ENCODE measurements at regions not wholly inside any gene's neighbourhood (a gene's known extent, or its start where the extent isn't known, plus 50 kb on each side); places are given as distances from the start of the nearest gene placed in this dataset.

DNA sequence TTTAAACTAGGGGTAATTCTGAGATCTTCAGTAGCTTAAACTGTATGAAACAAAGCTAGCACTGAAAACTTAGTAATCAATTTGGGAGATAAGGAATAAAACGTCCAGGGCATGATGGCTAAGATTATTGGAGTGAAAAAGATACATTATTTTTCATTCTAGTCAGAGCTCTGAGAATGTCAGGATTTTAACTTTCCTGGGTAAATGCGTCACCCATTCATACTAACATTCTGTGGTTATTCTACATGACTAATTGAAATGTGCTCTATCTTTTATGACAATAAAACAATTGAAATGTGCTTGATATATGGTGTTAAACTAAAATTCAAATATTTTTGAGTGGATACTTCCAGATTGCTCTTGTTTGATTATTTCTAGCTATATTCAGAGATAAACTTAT, 626.0 kb downstream of the EDEM1 start:
- ATAC-seq (ENCODE audit: low read depth in 2 of 2), result no peak
- no peak overlapping the region for H3K4me3 Mint-ChIP-seq
- H3K36me3 Mint-ChIP-seq, result no peaks in the 10 kb centered on the region
- DNase-seq, result no peak
- H3K4me1 Mint-ChIP-seq, result no peaks in the 10 kb centered on the region
- H3K27ac ChIP-seq (ENCODE audit: insufficient read depth, low read length, poor library complexity, severe bottlenecking), result no peak overlapping the region
- no peak overlapping the region for H3K4me3 ChIP-seq (ENCODE audit: low read depth, low read length)
- H3K9me3 ChIP-seq (ENCODE audit: control insufficient read depth in 2 of 2, low read length in 2 of 2), result no peaks in the 10 kb centered on the region
- no peaks in the 10 kb centered on the region for H3K4me1 ChIP-seq (ENCODE audit: control insufficient read depth, insufficient read depth, low read length, poor library complexity, severe bottlenecking)
- no peaks in the 10 kb centered on the region for H3K36me3 ChIP-seq (ENCODE audit: control insufficient read depth, insufficient read depth, low read length)
- H3K9me3 Mint-ChIP-seq, result peaks cover 0 to 6% (median 2%) of the 10 kb centered on the region in 7 donors
- H3K27ac Mint-ChIP-seq, result no peak overlapping the region
- no peaks in the 10 kb centered on the region for H3K27me3 ChIP-seq (ENCODE audit: control insufficient read depth, insufficient read depth, low read length)
- no peaks in the 10 kb centered on the region for H3K27me3 Mint-ChIP-seq

GRCh38 chr3:5822843-5823242, 635.3 kb downstream of the EDEM1 start:
- H3K36me3 ChIP-seq (ENCODE audit: control insufficient read depth, insufficient read depth, low read length), result no peaks in the 10 kb centered on the region
- H3K9me3 Mint-ChIP-seq, result peaks cover 0 to 5% (median 3%) of the 10 kb centered on the region in 7 donors
- no peak for ATAC-seq (ENCODE audit: low read depth in 2 of 2)
- H3K27me3 Mint-ChIP-seq, result peaks cover 4% of the 10 kb centered on the region
- no peaks in the 10 kb centered on the region for H3K4me1 ChIP-seq (ENCODE audit: control insufficient read depth, insufficient read depth, low read length, poor library complexity, severe bottlenecking)
- H3K4me3 ChIP-seq (ENCODE audit: low read depth, low read length), result no peak overlapping the region
- no peak overlapping the region for H3K27ac ChIP-seq (ENCODE audit: insufficient read depth, low read length, poor library complexity, severe bottlenecking)
- DNase-seq, result no peak
- no peaks in the 10 kb centered on the region for H3K27me3 ChIP-seq (ENCODE audit: control insufficient read depth, insufficient read depth, low read length)
- H3K36me3 Mint-ChIP-seq, result no peaks in the 10 kb centered on the region
- H3K27ac Mint-ChIP-seq, result no peak overlapping the region
- no peaks in the 10 kb centered on the region for H3K9me3 ChIP-seq (ENCODE audit: control insufficient read depth in 2 of 2, low read length in 2 of 2)
- no peaks in the 10 kb centered on the region for H3K4me1 Mint-ChIP-seq
- no peak overlapping the region for H3K4me3 Mint-ChIP-seq

DNA sequence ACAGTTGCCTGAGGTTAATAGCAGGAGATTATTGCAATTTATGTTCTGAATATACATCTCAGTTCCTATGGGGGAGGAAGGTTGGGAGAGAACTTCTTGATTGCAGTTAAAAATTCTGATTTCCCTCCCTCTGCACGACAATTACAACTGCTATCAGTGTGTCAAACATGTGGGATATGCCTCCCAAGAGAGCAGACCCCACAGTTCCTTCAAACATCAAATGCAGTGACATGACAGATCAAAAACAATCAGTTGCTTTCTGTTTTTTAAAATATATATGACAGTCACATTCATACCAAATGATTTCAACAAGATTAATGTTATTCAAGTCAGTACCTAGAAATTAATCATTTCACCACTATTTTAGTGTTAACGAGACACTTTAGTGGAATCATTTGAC, 639.0 kb downstream of the EDEM1 start:
- H3K9me3 Mint-ChIP-seq, result peaks cover 2 to 12% (median 4%) of the 10 kb centered on the region in 7 donors
- ATAC-seq (ENCODE audit: low read depth in 2 of 2), result no peak
- Histone ChIP-seq H3K9me3 (ENCODE audit: control insufficient read depth in 2 of 2, low read length in 2 of 2) (no peaks in the 10 kb centered on the region), H3K4me1 (ENCODE audit: control insufficient read depth, insufficient read depth, low read length, poor library complexity, severe bottlenecking) (no peaks in the 10 kb centered on the region), H3K27me3 (ENCODE audit: control insufficient read depth, insufficient read depth, low read length) (no peaks in the 10 kb centered on the region), H3K36me3 (ENCODE audit: control insufficient read depth, insufficient read depth, low read length) (no peaks in the 10 kb centered on the region), H3K27ac (ENCODE audit: insufficient read depth, low read length, poor library complexity, severe bottlenecking) (no peak overlapping the region), H3K4me3 (ENCODE audit: low read depth, low read length) (no peak overlapping the region)
- no peak overlapping the region for H3K4me3 Mint-ChIP-seq
- no peak for DNase-seq
- no peak overlapping the region for H3K27ac Mint-ChIP-seq
- H3K4me1 Mint-ChIP-seq, result no peaks in the 10 kb centered on the region
- H3K36me3 Mint-ChIP-seq, result no peaks in the 10 kb centered on the region
- H3K27me3 Mint-ChIP-seq, result no peaks in the 10 kb centered on the region

GRCh38 chr3:5828251-5828650, 640.7 kb downstream of the EDEM1 start:
- Histone ChIP-seq H3K27me3 (ENCODE audit: control insufficient read depth, insufficient read depth, low read length) (no peaks in the 10 kb centered on the region), H3K4me3 (ENCODE audit: low read depth, low read length) (no peak overlapping the region), H3K36me3 (ENCODE audit: control insufficient read depth, insufficient read depth, low read length) (no peaks in the 10 kb centered on the region), H3K9me3 (ENCODE audit: control insufficient read depth in 2 of 2, low read length in 2 of 2) (no peaks in the 10 kb centered on the region), H3K27ac (ENCODE audit: insufficient read depth, low read length, poor library complexity, severe bottlenecking) (no peak overlapping the region), H3K4me1 (ENCODE audit: control insufficient read depth, insufficient read depth, low read length, poor library complexity, severe bottlenecking) (no peaks in the 10 kb centered on the region)
- no peak for DNase-seq
- no peak overlapping the region for H3K27ac Mint-ChIP-seq
- no peak for ATAC-seq (ENCODE audit: low read depth in 2 of 2)
- H3K36me3 Mint-ChIP-seq, result no peaks in the 10 kb centered on the region
- peaks cover 1 to 14% (median 7%) of the 10 kb centered on the region in 7 donors for H3K9me3 Mint-ChIP-seq
- no peaks in the 10 kb centered on the region for H3K27me3 Mint-ChIP-seq
- no peaks in the 10 kb centered on the region for H3K4me1 Mint-ChIP-seq
- no peak overlapping the region for H3K4me3 Mint-ChIP-seq

DNA sequence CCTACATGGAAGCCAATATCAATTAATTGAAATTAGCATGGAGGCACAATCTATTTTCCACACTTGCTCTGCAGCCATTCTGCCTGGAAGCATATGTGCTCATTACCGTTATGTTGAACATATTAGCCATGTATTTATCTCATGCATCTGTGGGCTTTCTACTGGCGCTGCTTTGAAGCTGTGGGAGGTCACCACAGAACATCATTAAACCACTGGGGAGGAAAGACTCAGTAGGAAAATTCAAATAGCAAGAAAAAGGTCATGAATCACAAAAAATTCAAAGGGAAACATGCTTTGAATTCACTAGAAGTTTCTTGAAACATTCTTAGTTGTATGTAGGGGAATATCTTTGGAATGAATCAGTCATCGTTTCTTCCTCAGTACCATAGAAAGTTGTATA, 652.5 kb downstream of the EDEM1 start:
- Mint-ChIP-seq H3K27ac (no peak overlapping the region), H3K4me3 (no peak overlapping the region), H3K9me3 (peaks cover 0 to 21% (median 4%) of the 10 kb centered on the region in 7 donors), H3K4me1 (no peaks in the 10 kb centered on the region), H3K36me3 (no peaks in the 10 kb centered on the region), H3K27me3 (no peaks in the 10 kb centered on the region)
- ATAC-seq (ENCODE audit: low read depth in 2 of 2), result no peak
- H3K9me3 ChIP-seq (ENCODE audit: control insufficient read depth in 2 of 2, low read length in 2 of 2), result no peaks in the 10 kb centered on the region
- no peaks in the 10 kb centered on the region for H3K27me3 ChIP-seq (ENCODE audit: control insufficient read depth, insufficient read depth, low read length)
- no peaks in the 10 kb centered on the region for H3K4me1 ChIP-seq (ENCODE audit: control insufficient read depth, insufficient read depth, low read length, poor library complexity, severe bottlenecking)
- no peaks in the 10 kb centered on the region for H3K36me3 ChIP-seq (ENCODE audit: control insufficient read depth, insufficient read depth, low read length)
- H3K27ac ChIP-seq (ENCODE audit: insufficient read depth, low read length, poor library complexity, severe bottlenecking), result no peak overlapping the region
- no peak for DNase-seq
- no peak overlapping the region for H3K4me3 ChIP-seq (ENCODE audit: low read depth, low read length)

DNA sequence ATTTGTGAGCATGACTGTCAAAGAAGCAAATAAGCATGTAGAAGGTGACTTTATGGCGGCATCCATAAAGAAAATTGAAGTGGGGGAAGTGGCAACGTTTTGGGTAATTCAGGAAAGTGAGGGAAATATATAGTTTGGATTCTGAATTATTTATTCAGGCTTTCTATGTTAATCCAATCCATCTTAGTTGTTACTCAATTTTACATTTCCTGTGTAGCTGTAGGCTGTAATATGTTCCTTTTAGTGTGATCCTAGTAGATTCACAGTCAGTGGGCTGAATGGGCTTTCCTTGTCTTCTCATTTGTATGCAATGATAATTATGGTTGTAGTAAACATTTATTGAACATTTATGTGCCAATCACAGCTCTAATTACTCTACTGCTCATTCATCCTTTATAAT, 654.1 kb downstream of the EDEM1 start:
- Mint-ChIP-seq H3K4me1 (no peaks in the 10 kb centered on the region), H3K36me3 (no peaks in the 10 kb centered on the region), H3K9me3 (peaks cover 0 to 19% (median 3%) of the 10 kb centered on the region in 7 donors), H3K4me3 (no peak overlapping the region), H3K27ac (no peak overlapping the region), H3K27me3 (no peaks in the 10 kb centered on the region)
- Histone ChIP-seq H3K9me3 (ENCODE audit: control insufficient read depth in 2 of 2, low read length in 2 of 2) (no peaks in the 10 kb centered on the region), H3K4me3 (ENCODE audit: low read depth, low read length) (no peak overlapping the region), H3K36me3 (ENCODE audit: control insufficient read depth, insufficient read depth, low read length) (no peaks in the 10 kb centered on the region), H3K4me1 (ENCODE audit: control insufficient read depth, insufficient read depth, low read length, poor library complexity, severe bottlenecking) (no peaks in the 10 kb centered on the region), H3K27me3 (ENCODE audit: control insufficient read depth, insufficient read depth, low read length) (no peaks in the 10 kb centered on the region), H3K27ac (ENCODE audit: insufficient read depth, low read length, poor library complexity, severe bottlenecking) (no peak overlapping the region)
- DNase-seq, result no peak
- ATAC-seq (ENCODE audit: low read depth in 2 of 2), result no peak

GRCh38 chr3:5846261-5846660, 658.8 kb downstream of the EDEM1 start:
- H3K36me3 Mint-ChIP-seq, result no peaks in the 10 kb centered on the region
- no peak for ATAC-seq (ENCODE audit: low read depth in 2 of 2)
- H3K4me3 Mint-ChIP-seq, result no peak overlapping the region
- Histone ChIP-seq H3K27ac (ENCODE audit: insufficient read depth, low read length, poor library complexity, severe bottlenecking) (no peak overlapping the region), H3K4me1 (ENCODE audit: control insufficient read depth, insufficient read depth, low read length, poor library complexity, severe bottlenecking) (no peaks in the 10 kb centered on the region), H3K36me3 (ENCODE audit: control insufficient read depth, insufficient read depth, low read length) (no peaks in the 10 kb centered on the region), H3K9me3 (ENCODE audit: control insufficient read depth in 2 of 2, low read length in 2 of 2) (no peaks in the 10 kb centered on the region), H3K4me3 (ENCODE audit: low read depth, low read length) (no peak overlapping the region), H3K27me3 (ENCODE audit: control insufficient read depth, insufficient read depth, low read length) (no peaks in the 10 kb centered on the region)
- no peak for DNase-seq
- H3K27ac Mint-ChIP-seq, result no peak overlapping the region
- peaks cover 0 to 8% (median 1%) of the 10 kb centered on the region in 7 donors for H3K9me3 Mint-ChIP-seq
- no peaks in the 10 kb centered on the region for H3K4me1 Mint-ChIP-seq
- no peaks in the 10 kb centered on the region for H3K27me3 Mint-ChIP-seq

- H3K9me3 ChIP-seq (ENCODE audit: control insufficient read depth in 2 of 2, low read length in 2 of 2), result no peaks in the 10 kb centered on the region
- no peak overlapping the region for H3K27ac ChIP-seq (ENCODE audit: insufficient read depth, low read length, poor library complexity, severe bottlenecking)
- H3K4me1 Mint-ChIP-seq, result no peaks in the 10 kb centered on the region
- DNase-seq (no peak), ATAC-seq (ENCODE audit: low read depth in 2 of 2) (no peak)
- no peak overlapping the region for H3K4me3 ChIP-seq (ENCODE audit: low read depth, low read length)
- H3K9me3 Mint-ChIP-seq, result peaks cover 0 to 7% (median 0%) of the 10 kb centered on the region in 7 donors
- no peaks in the 10 kb centered on the region for H3K27me3 Mint-ChIP-seq
- no peak overlapping the region for H3K4me3 Mint-ChIP-seq
- H3K27ac Mint-ChIP-seq, result no peak overlapping the region
- no peaks in the 10 kb centered on the region for H3K36me3 Mint-ChIP-seq
- no peaks in the 10 kb centered on the region for H3K27me3 ChIP-seq (ENCODE audit: control insufficient read depth, insufficient read depth, low read length)
- H3K36me3 ChIP-seq (ENCODE audit: control insufficient read depth, insufficient read depth, low read length), result no peaks in the 10 kb centered on the region
- H3K4me1 ChIP-seq (ENCODE audit: control insufficient read depth, insufficient read depth, low read length, poor library complexity, severe bottlenecking), result no peaks in the 10 kb centered on the region
Measured at GRCh38 chr3:5861151-5861550, 673.6 kb downstream of the EDEM1 start.

Data from CD4-positive, CD25-positive, alpha-beta regulatory T cell (primary cell).